GM12878 (cell line): ENCODE measurements at regions not wholly inside any gene's neighbourhood (a gene's known extent, or its start where the extent isn't known, plus 50 kb on each side); places are given as distances from the start of the nearest gene placed in this dataset.
A peak's percentile ranks its signal among the peaks of the same experiment; 100 is the strongest.

Source experiments
- CHD1 ChIP-seq: IDR thresholded peaks from 2 replicates; pipeline ENCODE4 v1.6.1; 2012; ENCODE audit warnings: low read depth, low read length, improper control_type of control experiment
- ELK1 ChIP-seq: IDR thresholded peaks from 2 replicates; pipeline ENCODE4 v1.6.1; 2012; ENCODE audit warnings: low read depth, low read length, improper control_type of control experiment
- EP300 ChIP-seq, 2 experiments: fragments of 150-350 bp in 1 of 2; IDR thresholded peaks; 2 replicates each; pipeline ENCODE4 v1.6.1; 2011 to 2012; ENCODE audit warnings: low read depth in 2 of 2, low read length in 2 of 2, borderline replicate concordance in 1 of 2, improper control_type of control experiment in 1 of 2, inconsistent platforms in 1 of 2; ENCODE audit not compliant: control insufficient read depth in 1 of 2
- MLLT1 ChIP-seq: fragments of 450-650 bp; IDR thresholded peaks from 2 replicates; pipeline ENCODE4 v1.6.1; 2016; ENCODE audit warnings: mild to moderate bottlenecking
- MTA2 ChIP-seq: fragments of 450-650 bp; IDR thresholded peaks from 2 replicates; pipeline ENCODE4 v1.6.1; 2016; ENCODE audit warnings: low read depth, mild to moderate bottlenecking, moderate library complexity
- NFYB ChIP-seq: IDR thresholded peaks from 2 replicates; pipeline ENCODE4 v1.6.1; 2011; ENCODE audit warnings: low read depth, mild to moderate bottlenecking, low read length, improper control_type of control experiment, moderate library complexity; ENCODE audit not compliant: insufficient read depth
- NR2C1 ChIP-seq: fragments of 450-650 bp; IDR thresholded peaks from 2 replicates; pipeline ENCODE4 v1.6.1; 2017; ENCODE audit warnings: antibody characterized with exemption, mild to moderate bottlenecking, moderate library complexity
- NR2F1 ChIP-seq: fragments of 450-650 bp; conservative IDR thresholded peaks from 2 replicates; pipeline ENCODE4 v1.6.1; 2017; ENCODE audit warnings: mild to moderate bottlenecking
- RB1 ChIP-seq: fragments of 450-650 bp; formaldehyde crosslinking; IDR thresholded peaks from 2 replicates; pipeline ENCODE4 v1.6.1; 2017; ENCODE audit warnings: mild to moderate bottlenecking, borderline replicate concordance
- RELB ChIP-seq: fragments of 450-650 bp; IDR thresholded peaks from 2 replicates; pipeline ENCODE4 v1.6.1; 2017; ENCODE audit warnings: low read depth, mild to moderate bottlenecking, moderate library complexity
- SRF ChIP-seq, 2 experiments: IDR thresholded peaks; 2 replicates each; pipeline ENCODE4 v1.6.1; 2011; ENCODE audit warnings: low read depth in 2 of 2, low read length in 2 of 2, mild to moderate bottlenecking in 1 of 2, moderate library complexity in 1 of 2
- SUPT20H ChIP-seq: IDR thresholded peaks from 2 replicates; pipeline ENCODE4 v1.6.1; 2011; ENCODE audit warnings: low read depth, mild to moderate bottlenecking, low read length, moderate library complexity, borderline replicate concordance; ENCODE audit not compliant: control insufficient read depth
- YY1 ChIP-seq: IDR thresholded peaks from 2 replicates; pipeline ENCODE4 v1.6.1; 2011; ENCODE audit warnings: low read depth, mild to moderate bottlenecking, low read length
- ZBTB4 ChIP-seq: fragments of 450-650 bp; formaldehyde crosslinking; IDR thresholded peaks from 2 replicates; pipeline ENCODE4 v1.4.0; 2022; ENCODE audit warnings: mild to moderate bottlenecking, moderate library complexity
- ZNF207 ChIP-seq: fragments of 450-650 bp; IDR thresholded peaks from 2 replicates; pipeline ENCODE4 v1.6.1; 2014; ENCODE audit warnings: antibody characterized with exemption, mild to moderate bottlenecking, borderline replicate concordance
- ZNF217 ChIP-seq: fragments of 450-650 bp; IDR thresholded peaks from 2 replicates; pipeline ENCODE4 v1.6.1; 2017; ENCODE audit warnings: antibody characterized with exemption, mild to moderate bottlenecking
- ZNF592 ChIP-seq: fragments of 450-650 bp; IDR thresholded peaks from 2 replicates; pipeline ENCODE4 v1.6.1; 2017; ENCODE audit warnings: mild to moderate bottlenecking, moderate library complexity

- TF ChIP-seq ZBTB4 (CRISPR knock-in tag): no peak
- peak in 1 of 2 experiments; percentile 65; a peak in 2 of 4 replicates for TF ChIP-seq EP300 (IDR thresholded peaks at IDR 0.05; ENCODE audit: borderline replicate concordance in 1 of 2, control insufficient read depth in 1 of 2, low read depth in 2 of 2, low read length in 2 of 2)
- TF ChIP-seq ZNF592: no peak
- no peak for TF ChIP-seq SUPT20H
- TF ChIP-seq ZNF217: peak; percentile 76; the same call in 1 of the 2 replicates
- peak; percentile 41; the same call in 1 of the 2 replicates for TF ChIP-seq NR2F1
- no peak for TF ChIP-seq ZNF207
- no peak for TF ChIP-seq NFYB
- no peak for TF ChIP-seq RB1
- no peak for TF ChIP-seq CHD1
- peak; percentile 36; the same call in 1 of the 2 replicates for TF ChIP-seq MLLT1
- no peak for TF ChIP-seq ELK1
- TF ChIP-seq MTA2: peak; percentile 97
- no peak for TF ChIP-seq NR2C1
- TF ChIP-seq SRF (IDR thresholded peaks at IDR 0.05; ENCODE audit: low read depth in 2 of 2, low read length in 2 of 2): no peak
- TF ChIP-seq YY1: no peak
- TF ChIP-seq RELB: no peak
Observed at GRCh38 chr6:84450018-84450417, 222.6 kb upstream of the CEP162 start (continued).
